GM12878 (cell line): ENCODE measurements at regions not wholly inside any gene's neighbourhood (a gene's known extent, or its start where the extent isn't known, plus 50 kb on each side); places are given as distances from the start of the nearest gene placed in this dataset.
A peak's percentile ranks its signal among the peaks of the same experiment; 100 is the strongest.

Experiments
- ATF7 ChIP-seq: fragments of 450-650 bp; IDR thresholded peaks from 2 replicates; pipeline ENCODE4 v1.6.1; 2016; ENCODE audit warnings: low read depth, mild to moderate bottlenecking
- CEBPB ChIP-seq, 2 experiments: fragments of 150-350 bp in 1 of 2; IDR thresholded peaks; 2 replicates each; pipeline ENCODE4 v1.6.1; 2012 to 2014; ENCODE audit warnings: low read depth in 2 of 2, low read length in 2 of 2, borderline replicate concordance in 1 of 2, inconsistent platforms in 1 of 2
- CEBPZ ChIP-seq: fragments of 150-350 bp; IDR thresholded peaks from 2 replicates; pipeline ENCODE4 v1.6.1; 2016; ENCODE audit warnings: low read depth, low read length
- E2F4 ChIP-seq: IDR thresholded peaks from 2 replicates; pipeline ENCODE4 v1.6.1; 2012; ENCODE audit warnings: low read depth, low read length, improper control_type of control experiment
- ETV6 ChIP-seq, 2 experiments: fragments of 450-650 bp in 1 of 2; IDR thresholded peaks in 1 of 2; conservative IDR thresholded peaks in 1 of 2; 2 replicates each; pipeline ENCODE4 v1.6.1; 2014; ENCODE audit warnings: antibody characterized with exemption in 1 of 2, borderline replicate concordance in 1 of 2, low read depth in 1 of 2, mild to moderate bottlenecking in 1 of 2, moderate library complexity in 1 of 2
- JUNB ChIP-seq: IDR thresholded peaks from 2 replicates; pipeline ENCODE4 v1.6.1; 2016; ENCODE audit warnings: antibody characterized with exemption, mild to moderate bottlenecking
- KAT2A ChIP-seq: conservative IDR thresholded peaks from 2 replicates; pipeline ENCODE4 v1.6.1; 2011; ENCODE audit warnings: low read depth, low read length; ENCODE audit not compliant: control insufficient read depth
- LARP7 ChIP-seq: fragments of 450-650 bp; IDR thresholded peaks from 2 replicates; pipeline ENCODE4 v1.6.1; 2017; ENCODE audit warnings: mild to moderate bottlenecking
- NFIC ChIP-seq: IDR thresholded peaks from 2 replicates; pipeline ENCODE4 v1.6.1; 2012; ENCODE audit warnings: low read depth, mild to moderate bottlenecking, inconsistent platforms, low read length, moderate library complexity
- PAX8 ChIP-seq: fragments of 450-650 bp; IDR thresholded peaks from 2 replicates; pipeline ENCODE4 v1.6.1; 2017; ENCODE audit warnings: mild to moderate bottlenecking, moderate library complexity
- RB1 ChIP-seq: fragments of 450-650 bp; formaldehyde crosslinking; IDR thresholded peaks from 2 replicates; pipeline ENCODE4 v1.6.1; 2017; ENCODE audit warnings: mild to moderate bottlenecking, borderline replicate concordance
- RCOR1 ChIP-seq: conservative IDR thresholded peaks from 2 replicates; pipeline ENCODE4 v1.6.1; 2012; ENCODE audit warnings: low read depth, low read length, improper control_type of control experiment
- RELB ChIP-seq: fragments of 450-650 bp; IDR thresholded peaks from 2 replicates; pipeline ENCODE4 v1.6.1; 2017; ENCODE audit warnings: low read depth, mild to moderate bottlenecking, moderate library complexity
- RUNX3 ChIP-seq: IDR thresholded peaks from 2 replicates; pipeline ENCODE4 v1.6.1; 2012; ENCODE audit warnings: low read length, inconsistent platforms
- STAT1 ChIP-seq: fragments of 450-650 bp; conservative IDR thresholded peaks from 2 replicates; pipeline ENCODE4 v1.6.1; 2014; ENCODE audit warnings: antibody characterized with exemption, mild to moderate bottlenecking
- TBL1XR1 ChIP-seq: IDR thresholded peaks from 2 replicates; pipeline ENCODE4 v1.6.1; 2012; ENCODE audit warnings: low read depth, low read length, improper control_type of control experiment
- ZNF274 ChIP-seq: IDR thresholded peaks from one replicate; pipeline ENCODE4 v1.8.0; 2011; ENCODE audit not compliant: insufficient read length, insufficient read depth
- ZNF384 ChIP-seq: IDR thresholded peaks from 2 replicates; pipeline ENCODE4 v1.6.1; 2012; ENCODE audit warnings: low read depth, mild to moderate bottlenecking, low read length, improper control_type of control experiment, borderline replicate concordance
- TF ChIP-seq, protein P1 (sequence below): fragments of 450-650 bp; IDR thresholded peaks from 2 replicates; pipeline ENCODE4 v1.6.1; 2016; ENCODE audit warnings: mild to moderate bottlenecking
- TF ChIP-seq, protein P2 (sequence below): fragments of 450-650 bp; formaldehyde crosslinking; IDR thresholded peaks from 2 replicates; pipeline ENCODE4 v1.4.0; 2020; ENCODE audit warnings: mild to moderate bottlenecking, moderate library complexity

DNA sequence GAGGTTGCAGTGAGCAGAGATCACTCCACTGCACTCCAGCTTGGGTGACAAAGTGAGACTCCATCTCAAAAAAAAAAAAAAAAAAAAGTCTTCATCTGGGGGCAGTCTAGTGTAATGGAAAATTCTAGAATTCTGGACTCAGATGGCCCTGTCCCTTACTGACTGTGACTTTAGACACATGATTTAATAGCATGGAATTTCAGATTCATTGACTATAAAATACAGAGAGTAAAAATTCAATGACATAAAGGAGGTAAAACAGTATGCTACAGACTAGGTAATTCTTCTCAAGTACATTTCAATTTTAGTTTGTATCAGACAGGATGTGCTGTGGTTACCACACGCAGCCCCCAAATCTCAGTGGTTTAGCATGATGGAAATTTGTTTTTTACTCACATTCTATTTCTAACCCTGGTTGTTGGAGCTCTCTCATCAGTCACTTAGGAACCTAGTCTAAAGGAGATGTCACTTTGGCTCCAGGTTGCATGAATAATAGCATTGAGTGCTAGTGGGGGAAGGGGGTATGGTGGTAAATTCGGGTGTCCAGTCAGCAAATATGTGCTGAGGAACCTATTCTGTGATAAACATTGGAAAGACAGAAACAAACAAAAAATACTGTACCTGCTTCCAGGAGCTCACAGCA lies 444.0 kb downstream of the XYLT1 start (continued):
- TF ChIP-seq RELB (peak; percentile 72; the same call in 1 of the 2 replicates), ZNF384 (peak; percentile 48), ZNF274 (no peak), LARP7 (no peak), RB1 (no peak), ETV6 (conservative IDR thresholded peaks at IDR 0.05 in 1 of 2, IDR thresholded peaks at IDR 0.05 in 1 of 2; ENCODE audit: borderline replicate concordance in 1 of 2, low read depth in 1 of 2) (peak in 1 of 2 experiments; percentile 81; a peak in 1 of 4 replicates), ATF7 (peak; percentile 85), CEBPB (IDR thresholded peaks at IDR 0.05; ENCODE audit: borderline replicate concordance in 1 of 2, low read depth in 2 of 2, low read length in 2 of 2) (peak in 1 of 2 experiments; percentile 88; a peak in 2 of 4 replicates), STAT1 (no peak), E2F4 (no peak), KAT2A (no peak), TBL1XR1 (peak; percentile 97), RCOR1 (0 out of 2 replicates have a peak, but pooled peaks have one; percentile 42), JUNB (peak; percentile 82), PAX8 (no peak), CEBPZ (no peak), RUNX3 (peak; percentile 100), NFIC (peak; percentile 98)
- TF ChIP-seq, protein P1, sequence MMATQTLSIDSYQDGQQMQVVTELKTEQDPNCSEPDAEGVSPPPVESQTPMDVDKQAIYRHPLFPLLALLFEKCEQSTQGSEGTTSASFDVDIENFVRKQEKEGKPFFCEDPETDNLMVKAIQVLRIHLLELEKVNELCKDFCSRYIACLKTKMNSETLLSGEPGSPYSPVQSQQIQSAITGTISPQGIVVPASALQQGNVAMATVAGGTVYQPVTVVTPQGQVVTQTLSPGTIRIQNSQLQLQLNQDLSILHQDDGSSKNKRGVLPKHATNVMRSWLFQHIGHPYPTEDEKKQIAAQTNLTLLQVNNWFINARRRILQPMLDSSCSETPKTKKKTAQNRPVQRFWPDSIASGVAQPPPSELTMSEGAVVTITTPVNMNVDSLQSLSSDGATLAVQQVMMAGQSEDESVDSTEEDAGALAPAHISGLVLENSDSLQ, result peak; percentile 89
- TF ChIP-seq, protein P2, sequence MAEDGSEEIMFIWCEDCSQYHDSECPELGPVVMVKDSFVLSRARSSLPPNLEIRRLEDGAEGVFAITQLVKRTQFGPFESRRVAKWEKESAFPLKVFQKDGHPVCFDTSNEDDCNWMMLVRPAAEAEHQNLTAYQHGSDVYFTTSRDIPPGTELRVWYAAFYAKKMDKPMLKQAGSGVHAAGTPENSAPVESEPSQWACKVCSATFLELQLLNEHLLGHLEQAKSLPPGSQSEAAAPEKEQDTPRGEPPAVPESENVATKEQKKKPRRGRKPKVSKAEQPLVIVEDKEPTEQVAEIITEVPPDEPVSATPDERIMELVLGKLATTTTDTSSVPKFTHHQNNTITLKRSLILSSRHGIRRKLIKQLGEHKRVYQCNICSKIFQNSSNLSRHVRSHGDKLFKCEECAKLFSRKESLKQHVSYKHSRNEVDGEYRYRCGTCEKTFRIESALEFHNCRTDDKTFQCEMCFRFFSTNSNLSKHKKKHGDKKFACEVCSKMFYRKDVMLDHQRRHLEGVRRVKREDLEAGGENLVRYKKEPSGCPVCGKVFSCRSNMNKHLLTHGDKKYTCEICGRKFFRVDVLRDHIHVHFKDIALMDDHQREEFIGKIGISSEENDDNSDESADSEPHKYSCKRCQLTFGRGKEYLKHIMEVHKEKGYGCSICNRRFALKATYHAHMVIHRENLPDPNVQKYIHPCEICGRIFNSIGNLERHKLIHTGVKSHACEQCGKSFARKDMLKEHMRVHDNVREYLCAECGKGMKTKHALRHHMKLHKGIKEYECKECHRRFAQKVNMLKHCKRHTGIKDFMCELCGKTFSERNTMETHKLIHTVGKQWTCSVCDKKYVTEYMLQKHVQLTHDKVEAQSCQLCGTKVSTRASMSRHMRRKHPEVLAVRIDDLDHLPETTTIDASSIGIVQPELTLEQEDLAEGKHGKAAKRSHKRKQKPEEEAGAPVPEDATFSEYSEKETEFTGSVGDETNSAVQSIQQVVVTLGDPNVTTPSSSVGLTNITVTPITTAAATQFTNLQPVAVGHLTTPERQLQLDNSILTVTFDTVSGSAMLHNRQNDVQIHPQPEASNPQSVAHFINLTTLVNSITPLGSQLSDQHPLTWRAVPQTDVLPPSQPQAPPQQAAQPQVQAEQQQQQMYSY (CRISPR knock-in tag), result no peak
